Amniotic epithelial cell (primary cell): ENCODE measurements at regions not wholly inside any gene's neighbourhood (a gene's known extent, or its start where the extent isn't known, plus 50 kb on each side); places are given as distances from the start of the nearest gene placed in this dataset.

ENCODE experiments used
- DNase-seq: peaks from one replicate; pipeline ENCODE4 v3.0.0-alpha.2; 2010; ENCODE audit warnings: low read depth

DNA sequence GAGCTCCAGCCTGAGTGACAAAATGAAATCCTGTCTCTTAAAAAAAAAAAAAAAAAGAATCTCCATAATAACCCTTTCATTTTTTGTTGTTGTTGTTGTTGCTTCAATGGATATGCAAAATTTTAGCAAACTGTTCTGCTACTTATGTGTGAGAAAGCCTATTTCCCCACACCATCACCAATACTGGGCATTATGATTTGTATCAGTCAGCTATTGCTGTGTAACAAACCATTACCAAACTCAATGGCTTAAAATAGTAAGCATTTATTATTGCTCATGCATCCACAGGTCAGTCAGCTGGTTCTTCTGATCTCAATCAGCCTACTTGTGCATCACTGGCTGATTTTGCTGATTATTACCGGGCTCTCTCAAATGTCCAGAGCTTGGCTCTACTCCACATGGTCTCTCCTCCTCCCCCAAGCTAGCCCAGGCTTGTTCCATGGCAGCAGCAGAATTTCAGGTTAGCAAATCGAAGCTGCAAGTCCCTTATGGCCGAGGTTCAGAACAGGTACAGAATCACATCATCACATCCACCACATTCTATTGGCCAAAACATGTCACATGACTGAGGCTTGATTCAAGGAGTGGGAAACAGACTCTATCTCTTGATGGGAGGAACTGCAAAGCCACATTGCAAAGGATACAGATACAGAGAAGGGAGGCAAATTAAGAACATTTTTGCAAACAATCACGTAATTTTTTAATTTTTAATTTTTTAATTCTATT, 135.1 kb downstream of the MN1 start:
- DNase-seq: no peak

DNA sequence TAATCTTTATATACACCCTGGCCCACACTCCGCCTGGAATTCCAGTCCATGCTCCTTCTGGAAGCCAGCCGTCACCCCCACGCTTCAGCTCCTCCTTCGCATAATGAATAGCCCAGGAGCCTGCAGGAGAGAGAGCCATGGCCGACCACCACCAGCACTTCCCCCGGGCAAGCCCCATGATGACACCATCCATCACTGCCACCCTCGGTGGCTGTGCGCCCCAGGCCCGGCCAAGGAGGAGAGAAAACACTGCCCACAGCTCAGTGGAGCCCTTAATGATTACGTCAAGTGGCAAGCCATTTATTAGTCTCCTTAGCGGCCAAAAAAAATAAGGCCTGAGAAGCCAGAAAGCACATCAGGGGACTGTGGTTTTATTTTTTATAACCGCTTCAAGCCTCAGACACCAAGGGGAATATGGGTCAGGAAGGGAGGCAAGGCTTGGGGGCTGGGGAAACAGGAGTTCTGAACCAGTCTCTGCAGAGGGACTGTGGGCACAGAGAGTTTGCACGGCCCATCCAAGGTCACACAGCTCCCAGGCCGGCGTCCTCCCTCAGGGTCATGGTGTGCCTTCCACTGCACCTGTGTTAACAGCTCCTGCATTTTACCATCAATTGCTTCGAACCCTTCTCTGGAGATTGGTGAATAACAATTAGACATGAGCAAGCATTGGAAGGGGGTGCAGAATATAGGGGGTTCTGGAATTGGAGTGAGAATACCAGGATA, 134.3 kb downstream of the MN1 start:
- DNase-seq: peak; percentile 92

DNA sequence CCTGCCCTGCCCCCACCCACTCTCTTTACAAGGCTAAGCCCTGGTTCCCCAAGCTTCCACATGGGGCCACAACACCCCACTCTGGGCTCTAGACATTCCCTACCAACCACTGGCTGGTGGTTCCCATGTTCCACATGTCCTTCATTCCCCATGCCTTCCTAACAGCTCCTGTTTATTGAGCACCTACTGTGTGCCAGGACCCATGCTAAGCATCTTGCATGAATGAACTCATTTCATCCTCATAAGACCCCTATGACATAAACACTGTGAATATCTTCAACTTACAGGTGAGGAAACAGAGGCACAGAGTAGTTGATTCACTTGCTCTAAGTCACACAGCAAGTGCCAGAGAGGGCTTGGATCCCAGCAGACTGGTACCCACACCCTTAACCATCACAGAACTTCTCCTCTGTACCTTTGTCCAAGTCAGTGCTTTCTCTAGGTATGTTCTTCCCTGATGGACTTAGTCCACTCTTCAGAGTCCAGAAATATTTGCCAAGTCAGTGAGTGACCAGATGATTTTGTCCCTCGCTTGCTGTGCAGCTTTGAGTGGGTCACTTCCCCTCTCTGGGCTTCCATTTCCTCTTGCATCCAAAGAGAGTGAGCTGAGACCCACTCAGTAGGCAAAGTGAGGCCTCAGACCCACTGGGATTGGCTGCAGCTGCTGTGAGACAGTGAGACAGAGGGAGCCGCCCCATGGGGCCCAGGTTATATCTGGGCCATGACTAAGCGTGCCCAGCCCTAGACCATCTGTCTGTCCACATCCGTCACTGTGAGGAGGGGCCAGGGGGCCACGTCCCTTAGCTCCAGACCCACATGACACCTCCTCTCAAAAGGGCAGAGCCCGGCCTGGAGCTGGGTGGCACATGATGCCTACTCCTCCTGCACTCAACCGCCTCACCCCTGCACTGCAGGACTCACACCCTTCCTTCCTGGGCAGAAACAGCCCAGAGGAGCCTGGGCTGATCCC, 132.4 kb downstream of the MN1 start:
- DNase-seq: peak; percentile 86

DNA sequence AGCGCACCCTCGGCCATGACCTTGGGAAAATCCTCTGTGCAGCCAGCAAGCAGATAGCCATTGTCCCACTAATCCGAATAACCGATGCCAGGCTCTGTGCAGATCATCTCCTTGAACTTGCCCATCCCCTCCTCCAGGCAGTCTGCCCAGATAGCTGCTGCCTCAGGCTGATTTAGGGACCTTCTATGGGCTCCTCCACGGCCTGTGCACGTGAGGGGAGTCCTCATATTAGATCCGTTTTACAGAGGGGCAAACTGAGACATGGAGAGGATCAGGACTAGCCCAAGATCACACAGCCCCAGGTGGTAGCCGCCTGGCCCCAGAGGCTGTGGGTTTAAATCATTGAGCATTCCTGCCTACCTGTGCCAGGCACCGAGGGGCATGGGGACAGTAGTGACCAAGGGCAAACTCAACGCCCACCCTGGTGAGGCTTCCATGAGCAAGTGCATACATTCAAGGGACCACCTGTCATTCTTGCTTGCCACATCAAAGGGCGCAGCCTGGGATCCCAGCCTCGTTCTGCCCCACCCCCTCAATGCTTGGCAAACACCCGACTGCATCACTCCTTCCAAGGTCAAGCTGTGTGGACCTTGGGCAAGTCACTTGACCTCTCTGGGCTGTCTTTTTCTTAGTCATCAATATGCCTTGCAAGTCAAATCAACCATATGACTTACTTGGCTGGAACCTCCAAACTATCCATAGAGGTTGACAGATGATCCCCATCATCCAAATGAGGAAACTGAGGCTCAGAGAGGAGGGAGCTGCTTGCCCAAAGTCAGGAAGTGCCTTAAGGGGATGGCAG, 131.6 kb downstream of the MN1 start:
- peak; percentile 50 for DNase-seq

DNA sequence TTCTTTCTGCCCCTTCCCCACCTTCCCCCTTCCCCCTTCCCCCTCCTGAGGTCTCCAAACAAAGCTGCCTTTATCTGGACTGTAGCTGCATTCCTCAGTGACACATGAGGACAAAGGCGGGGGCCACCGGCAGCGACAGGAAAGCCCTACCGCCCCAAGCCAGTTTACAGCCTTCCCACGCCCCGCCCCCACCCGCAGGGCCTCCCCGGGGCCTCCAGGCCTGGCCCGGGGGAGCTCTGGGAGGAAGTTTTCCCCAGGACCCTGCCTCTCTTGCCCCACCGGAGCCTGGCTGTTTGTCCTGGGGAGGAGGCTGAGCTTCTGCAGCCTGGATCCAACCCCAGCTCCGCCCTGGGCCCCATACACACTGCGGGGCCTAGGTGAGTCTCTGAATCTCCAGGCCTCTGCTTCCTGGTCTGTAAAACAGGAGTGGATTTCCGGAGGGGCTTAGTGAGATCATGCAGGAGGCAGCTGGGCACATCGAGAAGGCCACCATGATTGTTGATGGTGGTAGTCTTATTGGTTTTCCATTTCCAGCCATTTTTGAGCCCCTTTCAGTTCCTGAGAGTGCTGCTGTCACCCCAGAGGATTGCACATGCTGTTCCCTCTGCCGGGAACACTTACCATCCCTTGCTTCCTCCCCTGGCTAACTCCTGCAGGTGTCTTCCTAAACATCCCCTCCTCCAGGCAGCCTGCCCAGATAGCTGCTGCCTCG, 130.7 kb downstream of the MN1 start:
- no peak for DNase-seq

DNA sequence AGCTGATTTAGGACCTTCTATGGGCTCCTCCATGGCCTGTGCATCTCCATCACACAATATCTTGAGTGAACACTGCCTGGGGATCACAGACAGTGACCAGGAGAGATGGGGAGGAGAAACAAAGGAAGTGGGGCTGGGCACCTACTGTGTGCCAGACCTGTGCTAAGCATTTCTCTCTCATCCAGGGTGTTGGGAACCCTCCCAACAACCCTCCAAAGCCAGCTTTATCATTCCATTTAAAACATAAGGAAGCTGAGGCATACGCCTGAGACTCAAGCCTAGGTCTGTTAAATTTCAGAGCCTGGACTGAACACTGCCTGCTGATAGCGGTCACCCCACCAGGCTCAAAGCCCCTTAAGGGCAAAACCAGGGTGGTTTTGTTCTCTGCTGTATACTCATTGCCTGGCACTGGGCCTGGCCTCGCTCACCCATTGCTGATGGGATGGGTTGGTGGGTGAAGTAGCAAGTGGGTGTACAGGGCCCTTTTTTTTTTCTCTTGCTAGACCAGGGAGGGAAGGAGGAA, 130.1 kb downstream of the MN1 start:
- no peak for DNase-seq

DNA sequence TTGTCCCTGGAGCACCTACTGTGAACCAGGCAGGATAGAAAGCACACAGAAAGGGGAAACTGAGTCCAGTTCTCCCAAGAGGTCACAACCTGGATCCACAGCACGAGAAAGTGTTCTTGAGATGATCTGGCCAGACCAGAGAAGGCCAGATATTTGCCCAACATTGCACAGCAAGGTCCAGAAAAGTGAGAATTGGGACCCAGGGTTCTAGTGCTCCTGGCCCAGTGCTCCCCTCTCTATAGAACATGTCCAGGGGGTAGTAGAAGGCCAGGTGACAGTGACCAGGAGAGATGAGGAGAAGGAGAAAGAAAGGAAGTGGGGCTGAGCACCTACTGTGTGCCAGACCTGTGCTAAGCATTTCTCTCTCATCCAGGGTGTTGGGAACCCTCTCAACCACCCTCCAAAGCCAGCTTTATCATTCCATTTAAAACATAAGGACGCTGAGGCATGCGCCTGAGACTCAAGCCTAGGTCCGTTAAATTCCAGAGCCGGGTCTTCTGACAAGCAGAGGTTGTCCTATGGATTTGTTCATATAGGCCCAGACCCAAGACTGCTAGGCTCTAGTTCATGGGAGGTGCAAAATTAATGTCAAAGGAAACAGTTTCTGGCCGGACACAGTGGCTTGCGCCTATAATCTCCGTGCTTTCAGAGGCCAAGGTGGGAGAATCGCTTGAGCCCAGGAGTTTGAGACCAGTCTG, 128.7 kb downstream of the MN1 start:
- no peak for DNase-seq

DNA sequence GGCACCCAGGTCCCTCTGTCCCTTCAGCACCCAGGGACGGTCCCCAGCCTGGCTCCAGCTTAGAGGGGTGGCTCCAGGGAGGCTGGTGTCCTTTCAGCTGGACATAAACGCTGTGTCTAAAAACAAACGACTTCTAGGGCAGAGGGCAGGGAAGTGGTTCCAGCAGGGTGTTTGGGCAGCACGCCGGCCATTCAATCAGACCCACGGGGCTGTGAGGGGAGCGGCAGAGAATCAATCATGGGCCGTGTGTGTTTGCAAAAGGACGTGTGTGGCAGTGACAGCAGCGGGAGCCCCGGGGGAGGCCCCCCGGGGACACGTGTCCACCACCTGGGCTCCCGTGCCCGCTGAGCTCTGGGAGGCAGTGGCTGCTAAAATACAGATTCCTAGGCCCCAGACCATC, 127.7 kb downstream of the MN1 start:
- DNase-seq: no peak

DNA sequence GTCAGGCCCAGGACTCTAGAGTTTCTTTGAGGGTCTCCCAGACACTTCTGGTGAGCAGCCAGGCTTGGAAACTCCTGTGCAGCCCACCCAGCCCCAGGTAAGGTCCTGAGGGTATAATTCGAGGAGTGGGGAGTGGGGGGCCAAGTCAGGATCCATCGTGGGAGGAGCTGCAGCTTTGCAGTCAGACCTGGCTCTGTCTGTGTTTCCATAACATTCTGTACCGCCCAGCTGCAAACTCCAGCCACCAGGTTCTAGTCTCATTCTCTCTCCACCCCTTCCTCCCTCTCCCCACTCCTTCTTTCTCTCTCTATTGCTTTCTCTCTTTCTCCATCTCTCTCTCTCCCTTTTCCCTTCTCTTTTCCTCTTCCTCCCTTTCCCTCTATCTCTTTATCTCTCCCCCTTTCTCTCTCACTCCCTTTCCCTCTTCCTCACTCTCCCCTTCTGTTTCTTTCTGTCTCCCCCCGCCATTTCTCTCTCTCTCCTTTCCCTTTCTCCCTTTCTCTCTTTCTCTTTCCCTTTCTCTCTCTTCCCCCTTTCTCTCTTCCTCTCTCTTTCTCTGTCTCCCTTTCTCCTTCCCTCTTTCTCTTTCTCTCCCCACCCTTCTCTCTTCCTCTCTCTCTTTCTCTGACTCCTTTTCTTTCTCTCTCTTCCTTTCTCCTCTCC, 127.2 kb downstream of the MN1 start:
- DNase-seq: no peak

DNA sequence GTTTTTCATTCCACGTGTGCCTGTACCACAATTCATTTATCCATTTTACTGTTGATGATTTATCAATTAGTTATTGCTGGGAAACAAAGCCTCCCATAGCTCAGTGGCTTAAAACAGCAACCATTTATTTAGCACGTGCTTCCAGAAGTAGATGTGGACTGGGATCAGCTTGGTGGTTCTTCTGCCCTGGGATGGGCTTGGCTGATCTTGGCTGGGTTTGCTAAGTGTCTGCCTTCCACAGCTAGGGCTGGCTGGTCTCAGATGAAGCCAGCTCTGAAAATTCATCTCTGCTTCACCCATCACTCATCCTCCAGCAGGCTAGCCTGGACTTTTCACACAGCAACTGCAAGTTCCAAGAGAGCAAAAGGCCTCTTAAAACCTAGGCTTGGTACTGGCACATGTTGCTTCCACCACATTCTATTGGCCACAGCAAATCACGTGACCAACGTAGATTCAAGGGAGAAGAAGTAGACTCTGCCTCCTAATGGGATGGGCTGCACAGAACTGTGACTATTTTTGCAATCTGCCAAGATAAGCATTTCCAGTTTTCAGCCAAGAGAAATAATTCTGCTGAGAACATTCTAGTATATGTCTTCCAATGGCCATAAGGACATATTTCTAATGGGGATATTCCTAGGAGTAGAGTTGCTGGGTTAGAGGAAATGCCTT, 124.9 kb downstream of the MN1 start:
- DNase-seq: peak; percentile 47

DNA sequence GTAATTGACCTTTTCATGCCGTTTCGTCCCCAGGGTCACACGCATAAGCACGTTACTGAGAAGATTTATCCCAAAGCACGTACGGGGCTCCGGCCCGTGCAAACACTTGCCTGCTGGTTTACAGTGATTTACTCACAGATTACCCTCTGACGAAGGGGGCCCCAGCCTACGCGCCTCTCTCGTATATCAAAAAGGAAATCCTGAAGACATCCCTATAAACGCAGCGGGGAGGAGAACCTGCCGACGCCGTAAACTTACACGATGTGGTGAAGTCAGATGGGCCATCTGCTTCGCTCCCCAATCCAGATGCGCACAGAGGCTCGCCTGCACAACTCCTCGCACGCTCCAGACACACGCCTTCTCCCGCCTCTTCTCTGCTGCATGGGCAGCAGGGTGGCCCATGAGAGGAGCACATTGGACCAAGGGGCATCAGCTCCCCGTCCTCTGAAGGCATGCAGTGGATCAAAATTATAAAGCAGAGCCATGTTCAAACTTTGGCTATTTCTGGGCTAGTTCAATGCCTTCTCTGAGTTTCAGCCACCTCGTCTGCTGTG, 123.6 kb downstream of the MN1 start:
- DNase-seq: peak; percentile 57

DNA sequence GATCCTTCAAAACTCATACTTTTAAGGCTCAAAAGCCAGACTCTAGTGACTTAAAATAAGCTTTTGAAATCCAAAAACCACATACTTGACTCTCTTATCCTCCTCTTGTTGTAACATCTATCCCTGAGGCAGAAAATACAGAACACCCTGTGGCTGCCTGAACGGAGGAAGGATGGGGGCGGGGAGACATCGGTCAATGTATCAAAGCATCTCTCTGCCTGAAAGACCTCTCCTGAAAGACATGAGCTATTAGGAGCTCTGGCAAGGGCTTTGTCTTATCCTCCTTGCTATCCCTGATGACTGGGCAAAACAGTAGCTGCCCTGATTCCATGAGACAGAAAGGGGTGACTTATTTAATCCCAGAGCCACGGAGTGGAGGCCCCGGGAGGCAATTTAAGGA, 122.4 kb downstream of the MN1 start:
- no peak for DNase-seq

DNA sequence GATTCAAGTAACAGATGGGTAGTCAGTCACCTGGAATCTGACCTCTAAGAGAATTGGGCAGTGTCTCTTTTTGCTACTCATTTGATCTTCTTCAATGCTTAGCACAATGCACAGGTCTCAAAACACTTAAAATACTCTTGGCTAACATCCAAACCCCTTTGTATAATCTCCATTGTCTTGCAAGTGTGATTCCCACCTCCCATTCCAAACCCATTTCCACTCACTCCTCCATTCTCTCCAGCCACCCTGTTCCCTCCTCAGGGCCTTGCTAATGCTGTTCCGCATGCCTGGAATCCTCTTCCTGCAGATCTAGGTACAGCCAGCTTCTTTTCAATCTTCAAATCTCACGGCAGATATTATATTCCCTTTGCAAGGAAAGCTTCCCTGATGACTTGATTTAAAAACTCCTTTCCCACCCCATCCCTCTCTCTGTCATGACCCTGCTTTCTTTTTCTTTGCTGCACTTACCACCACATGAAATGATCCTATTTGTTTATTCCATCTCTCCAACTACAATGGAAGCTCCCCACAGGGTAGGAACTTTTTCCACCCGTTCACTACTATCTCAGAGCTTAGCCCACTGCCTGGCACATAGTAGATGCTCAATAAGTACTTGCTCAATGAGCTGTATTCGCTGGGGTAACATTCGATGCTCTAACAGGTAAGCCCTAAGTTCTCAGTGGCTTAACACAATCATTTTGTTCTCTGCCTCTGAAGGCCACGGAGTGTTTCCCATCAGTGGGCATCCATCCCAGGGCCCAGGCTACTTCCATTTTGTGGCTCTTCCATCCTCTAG, 121.7 kb downstream of the MN1 start:
- DNase-seq: no peak

DNA sequence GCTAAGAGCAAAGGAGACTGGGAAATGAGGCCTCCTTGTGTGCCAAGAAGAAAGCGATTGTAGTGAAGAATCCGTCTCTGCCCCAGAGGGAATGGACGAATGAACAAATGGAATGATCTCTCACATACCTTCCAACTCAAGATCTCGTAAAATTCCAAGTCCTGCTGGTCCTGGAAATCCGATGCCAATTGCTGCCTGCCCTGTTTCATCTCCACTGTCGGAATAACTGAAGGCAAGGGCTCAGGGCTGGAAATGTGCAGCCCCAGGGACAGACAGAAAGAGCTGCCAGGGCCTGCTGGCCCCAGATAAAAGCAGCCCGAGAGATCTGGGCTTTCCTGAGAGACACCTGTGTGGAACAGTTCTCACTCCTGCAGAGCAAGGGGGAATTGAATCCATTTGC, 120.9 kb downstream of the MN1 start:
- DNase-seq: no peak

DNA sequence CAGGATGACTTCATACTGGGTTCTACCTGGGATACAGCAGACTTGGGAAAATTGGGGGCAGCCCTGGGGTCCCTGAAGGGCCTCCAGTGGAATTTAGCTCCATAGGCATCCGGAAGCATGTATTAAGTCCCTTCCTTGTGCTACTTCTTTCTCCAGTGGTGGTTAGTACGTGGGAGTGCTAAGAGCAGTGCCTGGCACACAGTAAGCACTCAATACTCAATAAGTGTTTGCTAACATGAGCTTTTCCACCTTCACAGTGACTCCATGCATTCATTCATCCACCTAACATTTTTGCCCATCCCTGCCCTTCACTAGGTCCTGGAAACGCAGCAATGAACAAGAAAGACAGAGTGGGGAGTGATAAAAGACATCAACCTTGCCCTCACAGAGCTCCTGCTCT, 120.5 kb downstream of the MN1 start:
- no peak for DNase-seq

DNA sequence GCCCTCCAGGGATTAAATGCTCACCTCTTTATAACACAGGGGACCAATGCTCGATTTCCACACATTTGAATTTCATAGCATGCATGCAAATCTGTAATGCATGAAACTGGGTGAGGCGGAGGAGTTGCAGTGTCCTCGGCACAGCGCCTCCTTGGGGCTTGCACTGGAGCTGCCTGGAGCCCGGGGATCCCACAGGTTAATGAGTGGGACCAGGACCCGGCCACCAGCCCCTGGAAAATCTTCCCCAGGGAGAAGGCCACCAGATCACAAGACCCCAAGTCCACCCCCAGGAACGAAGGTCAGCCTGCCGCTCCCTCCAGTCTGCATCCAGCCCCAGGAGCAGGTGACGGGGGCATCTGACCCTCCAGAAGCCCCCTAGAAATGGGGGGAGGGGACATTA, 119.1 kb downstream of the MN1 start:
- DNase-seq: no peak

DNA sequence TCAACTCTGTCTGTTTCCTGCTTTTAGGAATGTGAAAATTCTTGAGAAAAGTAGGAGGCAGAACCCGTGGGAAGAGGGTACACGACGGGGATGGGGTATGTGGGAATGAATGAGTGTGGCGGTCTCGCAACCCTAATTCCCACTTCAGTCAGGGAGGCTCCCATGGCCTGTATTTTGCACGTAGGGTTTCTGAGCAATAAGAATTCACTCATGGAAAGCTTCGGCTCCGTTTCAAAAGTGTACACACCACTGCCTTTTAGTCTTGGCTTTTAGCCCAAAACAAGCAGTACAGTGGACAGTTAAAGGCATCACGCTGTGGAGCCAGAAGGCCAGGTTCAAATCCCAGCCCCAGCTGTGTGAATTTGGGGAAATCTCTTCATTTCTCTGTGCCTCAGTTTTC, 116.7 kb downstream of the MN1 start:
- peak; percentile 65 for DNase-seq

DNA sequence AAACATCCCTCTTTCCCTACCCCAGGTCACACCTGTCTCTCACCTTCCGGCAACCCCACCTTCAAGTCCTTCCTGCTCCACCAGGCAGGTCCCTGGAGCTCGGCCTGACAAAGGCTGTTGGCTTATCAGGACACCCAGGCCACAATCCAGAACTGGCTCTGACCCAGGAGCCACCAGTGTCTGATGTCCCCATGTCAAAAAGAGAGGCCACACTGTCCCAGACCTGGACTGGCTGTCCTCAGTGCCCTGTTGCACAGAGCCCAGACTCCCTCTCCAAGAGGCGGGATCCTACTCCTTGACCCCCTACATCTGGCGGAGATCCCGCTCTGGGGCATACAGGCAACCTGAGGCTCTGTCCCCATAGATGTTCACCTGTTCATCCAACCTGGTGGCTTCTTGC, 116.0 kb downstream of the MN1 start:
- no peak for DNase-seq
